AG04449 (cell line): ENCODE measurements at regions not wholly inside any gene's neighbourhood (a gene's known extent, or its start where the extent isn't known, plus 50 kb on each side); places are given as distances from the start of the nearest gene placed in this dataset.

Experiments used
- CTCF ChIA-PET: fragments of 350-600 bp; formaldehyde crosslinking; extraction: SDS; loops from one replicate; lab custom pipeline; 2021; ENCODE audit warnings: antibody characterized with exemption; lab: Yijun Ruan, JAX
- POLR2A ChIA-PET: fragments of 400-600, 350-600 bp; formaldehyde crosslinking; extraction: SDS; loops from one replicate; lab custom pipeline; 2020; ENCODE audit warnings: antibody characterized with exemption, inconsistent platforms; lab: Yijun Ruan, JAX
- DNase-seq: peaks from one replicate; pipeline ENCODE4 v3.0.0-alpha.2; 2010; ENCODE audit warnings: low read depth, low spot score
- H3K4me3 ChIP-seq: 2 replicates; pipeline ENCODE4 v1.5.1; 2011; ENCODE audit warnings: low read depth, mild to moderate bottlenecking, control low read depth, low read length
- CTCF ChIP-seq: IDR thresholded peaks from one replicate; pipeline ENCODE4 v1.5.1; 2011; ENCODE audit warnings: mild to moderate bottlenecking, moderate library complexity, low read length, control low read depth, inconsistent platforms; ENCODE audit not compliant: insufficient read depth; ENCODE audit errors: missing control alignments

GRCh38 chr6:170114187-170114945 lies 176.5 kb downstream of the DLL1 start:
- no peak overlapping the region for H3K4me3 ChIP-seq
- POLR2A ChIA-PET = no interaction called here
- no peak for TF ChIP-seq CTCF
- no peak for DNase-seq
- CTCF ChIA-PET = no interaction called here

DNA sequence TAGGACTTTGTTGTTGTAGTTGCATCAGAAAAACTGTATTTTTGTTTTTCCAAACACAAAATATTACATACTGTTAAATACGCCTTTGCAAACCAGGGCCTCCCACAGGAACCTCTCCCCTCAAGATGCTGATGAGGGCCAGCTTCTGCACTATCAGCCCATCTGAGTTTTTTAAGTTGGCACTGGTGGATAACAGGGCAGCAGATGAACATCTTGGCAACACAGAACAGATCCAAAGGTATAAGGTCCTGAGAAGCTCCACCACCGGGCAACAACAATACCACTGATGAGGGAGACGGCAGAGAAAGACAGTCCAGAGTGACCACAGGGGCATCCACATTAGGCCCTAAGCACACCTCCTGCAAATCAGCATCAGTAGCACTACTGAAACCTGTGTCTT lies 177.7 kb downstream of the DLL1 start:
- TF ChIP-seq CTCF = no peak
- H3K4me3 ChIP-seq = no peak overlapping the region
- DNase-seq = no peak
- ChIA-PET CTCF (no interaction called here), POLR2A (no interaction called here)

- CTCF ChIA-PET = no interaction called here
- POLR2A ChIA-PET = no interaction called here
- DNase-seq = no peak
- no peak overlapping the region for H3K4me3 ChIP-seq
- TF ChIP-seq CTCF = no peak
Observed at GRCh38 chr6:170112583-170112860, 178.4 kb downstream of the DLL1 start.

DNA sequence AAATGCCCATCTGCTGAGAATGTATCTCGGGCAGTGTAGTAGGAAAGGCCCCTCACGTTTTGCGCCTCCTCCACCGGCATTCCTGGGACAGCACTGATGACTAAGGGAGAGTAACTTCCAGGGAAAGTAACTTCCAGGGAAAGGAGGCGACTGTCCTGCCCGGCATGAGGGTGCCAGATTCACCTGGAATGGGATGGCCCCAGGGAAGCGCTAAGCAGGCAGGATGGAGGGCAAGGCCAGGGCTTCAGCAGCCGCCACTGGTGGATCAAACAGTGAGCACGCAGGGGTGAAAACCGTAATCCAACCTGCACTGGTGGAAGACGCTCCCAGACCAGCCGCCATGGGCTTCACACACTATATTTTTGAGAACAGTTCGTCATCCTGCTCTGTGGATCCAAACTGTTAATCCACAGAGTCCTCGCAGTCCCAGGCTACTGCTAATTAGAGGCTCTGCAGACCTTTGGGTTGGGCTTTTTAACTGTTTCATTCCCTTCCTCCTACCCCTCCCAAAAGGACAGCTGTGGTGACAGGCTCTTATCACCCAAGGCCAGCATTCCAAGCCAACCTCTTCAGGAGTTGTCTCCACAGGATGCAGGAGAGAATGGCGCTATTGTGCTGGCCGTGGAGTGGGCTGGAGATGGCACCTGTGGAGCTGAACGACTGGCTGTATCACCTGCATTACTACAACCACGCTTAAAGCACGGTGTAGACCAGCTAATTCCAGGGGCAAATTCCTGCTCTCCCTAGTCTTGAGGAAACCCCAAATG lies 178.9 kb downstream of the DLL1 start:
- ChIA-PET POLR2A (no interaction called here), CTCF (no interaction called here)
- DNase-seq = no peak
- no peak overlapping the region for H3K4me3 ChIP-seq
- TF ChIP-seq CTCF = no peak

DNA sequence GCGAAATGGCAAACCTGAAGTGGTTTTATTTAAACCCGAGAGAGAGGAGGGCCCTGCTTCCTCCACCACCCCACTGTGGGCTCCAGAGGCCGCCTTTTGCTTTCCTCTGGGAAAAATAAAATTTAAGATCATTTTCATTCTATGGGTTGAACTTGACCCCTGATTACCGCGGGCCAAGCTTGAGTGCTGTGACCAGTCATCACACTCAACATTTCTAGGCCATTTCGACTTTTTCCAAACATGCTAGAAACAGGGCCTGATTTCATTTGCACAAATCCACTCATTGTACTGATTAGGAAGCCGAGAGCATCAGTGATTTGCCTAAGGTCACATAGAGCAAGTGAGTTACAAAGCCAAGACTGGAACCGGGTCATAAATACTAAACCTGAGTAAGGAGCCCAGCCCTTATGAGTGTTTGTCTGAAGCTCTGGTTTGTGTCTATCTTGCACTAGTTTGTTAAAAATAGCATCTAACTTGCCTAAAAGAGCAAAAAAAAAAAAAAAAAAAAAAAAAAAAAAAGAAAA lies 179.7 kb downstream of the DLL1 start:
- CTCF ChIA-PET = no interaction called here
- H3K4me3 ChIP-seq = no peak overlapping the region
- TF ChIP-seq CTCF = no peak
- no peak for DNase-seq
- POLR2A ChIA-PET = no interaction called here
